HG02798 (cell line): ENCODE measurements at regions not wholly inside any gene's neighbourhood (a gene's known extent, or its start where the extent isn't known, plus 50 kb on each side); places are given as distances from the start of the nearest gene placed in this dataset.
"Not testable (repeated sequence)": the region's sequence is repeated elsewhere in the genome, so short reads cannot be mapped to it uniquely, and the experiment has no call there.

Experiments
- ATAC-seq: cut with Tn5 transposase; IDR thresholded peaks from one replicate; pipeline ENCODE4 v1.9.1; 2021; ENCODE audit warnings: mild to moderate bottlenecking; ENCODE audit not compliant: unreplicated experiment, poor library complexity

DNA sequence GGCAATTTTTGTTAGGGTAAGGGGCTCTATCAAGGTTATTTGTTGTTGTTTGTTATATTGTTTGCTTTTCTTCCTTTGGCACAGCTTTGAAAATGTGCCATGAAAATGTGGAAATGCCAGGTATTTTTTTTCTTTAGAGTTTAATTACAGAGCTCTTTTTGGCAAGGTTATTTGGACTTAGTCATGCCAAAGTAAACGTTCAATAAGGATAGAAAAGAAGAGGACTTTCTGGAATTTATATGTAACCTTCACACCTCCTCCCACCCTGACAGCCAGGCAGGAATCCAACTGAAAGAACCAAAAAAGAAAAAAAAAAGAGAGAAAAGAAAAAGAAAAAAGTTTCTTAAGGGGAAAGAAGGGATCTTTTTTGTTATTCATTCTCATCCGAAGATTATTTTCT lies 217.8 kb downstream of the KITLG start:
- no peak for ATAC-seq

DNA sequence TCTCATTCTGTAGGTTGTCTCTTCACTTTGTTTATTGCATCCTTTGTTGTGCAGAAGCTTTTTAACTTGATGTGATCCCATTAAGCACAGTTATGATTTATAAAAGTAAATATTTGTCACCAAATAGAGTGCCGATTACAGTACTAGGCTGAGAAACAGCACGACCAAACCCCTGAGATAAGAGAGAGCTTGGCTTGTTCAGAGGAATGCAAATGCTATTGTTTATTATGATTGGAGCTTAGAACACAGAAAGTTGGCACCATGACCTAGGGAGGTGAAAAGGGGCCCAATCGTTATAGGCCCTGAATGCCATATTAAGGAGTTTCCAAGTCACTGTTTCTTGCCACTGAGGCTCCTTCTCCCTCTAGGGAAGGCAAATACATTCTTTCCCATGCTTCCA lies 214.9 kb downstream of the KITLG start:
- no peak for ATAC-seq

DNA sequence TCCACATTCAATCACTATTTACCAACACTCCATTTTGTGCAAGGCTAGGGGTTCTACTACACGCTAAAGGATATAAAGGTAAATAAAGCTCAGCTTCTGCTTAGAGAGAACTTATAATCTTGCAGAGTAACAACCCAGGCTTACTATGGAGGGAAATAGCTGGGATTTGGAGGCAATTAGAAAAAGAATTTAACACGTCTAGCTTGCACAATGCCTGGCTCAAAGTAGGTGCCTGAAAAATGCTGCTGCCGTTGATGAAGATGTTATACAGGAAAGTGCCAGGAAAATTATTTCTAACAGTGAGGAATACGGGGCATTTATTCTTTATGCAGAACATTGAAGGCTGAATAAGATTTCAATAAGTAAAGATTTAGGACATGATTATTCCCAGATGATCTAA lies 214.2 kb downstream of the KITLG start:
- ATAC-seq, result no peak

GRCh38 chr12:88367231-88367630 lies 213.0 kb downstream of the KITLG start:
- no peak for ATAC-seq

DNA sequence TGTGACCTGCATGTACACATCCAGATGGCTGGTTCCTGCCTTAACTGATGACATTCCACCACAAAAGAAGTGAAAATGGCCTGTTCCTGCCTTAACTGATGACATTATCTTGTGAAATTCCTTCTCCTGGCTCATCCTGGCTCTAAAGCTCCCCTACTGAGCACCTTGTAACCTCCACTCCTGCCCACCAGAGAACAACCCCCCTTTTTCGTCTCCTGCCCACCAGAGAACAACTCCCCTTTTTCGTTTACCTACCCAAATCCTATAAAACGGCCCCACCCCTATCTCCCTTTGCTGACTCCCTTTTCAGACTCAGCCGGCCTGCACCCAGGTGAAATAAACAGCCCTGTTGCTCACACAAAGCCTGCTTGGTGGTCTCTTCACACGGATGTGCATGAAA lies 212.2 kb downstream of the KITLG start:
- ATAC-seq, result not testable (repeated sequence)

DNA sequence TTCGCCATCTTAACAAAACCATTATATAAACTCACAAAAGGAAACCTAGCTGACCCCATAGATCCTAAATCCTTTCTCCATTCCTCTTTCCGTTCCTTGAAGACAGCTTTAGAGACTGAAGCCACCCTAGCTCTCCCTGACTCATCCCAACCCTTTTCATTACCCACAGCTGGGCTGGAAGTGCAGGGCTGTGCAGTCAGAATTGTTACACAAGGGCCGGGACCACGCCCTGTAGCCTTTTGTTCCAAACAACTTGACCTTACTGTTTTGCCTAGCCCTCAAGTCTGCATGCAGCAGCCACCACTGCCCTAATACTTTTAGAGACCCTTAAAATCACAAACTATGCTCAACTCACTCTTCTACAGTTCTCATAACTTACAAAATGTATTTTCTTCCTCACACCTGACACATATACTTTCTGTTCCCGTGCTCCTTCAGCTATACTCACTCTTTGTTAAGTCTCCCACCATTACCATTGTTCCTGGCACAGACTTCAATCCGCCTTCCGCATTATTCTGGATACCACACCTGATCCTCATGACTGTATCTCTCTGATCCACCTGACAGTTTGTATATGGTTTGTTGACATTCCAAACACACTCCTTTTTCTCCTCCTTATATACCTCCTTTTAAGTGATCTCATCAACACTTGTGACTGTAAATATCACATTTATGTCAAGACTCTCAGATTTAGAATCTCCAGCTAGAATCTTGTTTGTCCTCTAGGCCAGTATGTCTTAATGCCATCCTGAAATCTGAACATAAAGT lies 208.7 kb downstream of the KITLG start:
- ATAC-seq, result no peak

- ATAC-seq, result no peak
Measured at GRCh38 chr12:88375306-88376305, 204.7 kb downstream of the KITLG start.

DNA sequence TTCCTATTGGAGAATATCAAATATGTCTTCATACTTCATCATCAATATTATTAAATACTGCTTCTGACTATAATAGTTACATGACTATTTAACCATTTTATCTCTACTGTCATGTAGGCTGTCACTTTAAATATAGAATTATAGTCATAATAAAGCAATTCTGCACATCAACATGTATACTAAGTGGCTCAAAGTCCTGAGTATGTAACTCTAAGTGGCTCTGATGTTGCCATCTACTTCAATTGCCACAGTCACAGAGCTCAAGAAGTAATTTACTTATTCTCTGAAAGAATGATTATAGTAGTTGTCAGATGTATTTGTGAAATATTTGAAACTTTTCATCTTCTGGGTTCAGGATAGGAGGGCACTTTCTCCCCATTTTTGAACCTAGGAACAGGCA lies 202.3 kb downstream of the KITLG start:
- ATAC-seq, result no peak

DNA sequence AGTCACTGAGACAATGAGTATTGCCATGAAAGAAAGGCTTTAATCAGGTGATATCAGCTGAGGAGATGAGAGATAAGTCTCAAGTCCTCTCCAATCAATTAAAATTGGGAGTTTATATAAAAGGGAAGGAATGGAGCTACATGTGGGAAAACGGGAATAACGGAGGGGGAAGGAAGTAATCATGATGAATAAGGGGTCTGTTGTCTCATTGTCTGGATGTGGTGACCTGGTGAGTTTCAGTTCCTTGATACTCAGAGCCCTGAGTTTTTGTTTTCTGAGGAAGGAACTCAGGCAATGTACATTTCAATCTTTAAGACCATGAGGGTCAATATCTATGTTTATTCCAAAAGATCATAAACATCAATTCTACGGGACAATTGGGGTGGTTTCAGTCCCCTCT lies 198.8 kb downstream of the KITLG start:
- no peak for ATAC-seq

DNA sequence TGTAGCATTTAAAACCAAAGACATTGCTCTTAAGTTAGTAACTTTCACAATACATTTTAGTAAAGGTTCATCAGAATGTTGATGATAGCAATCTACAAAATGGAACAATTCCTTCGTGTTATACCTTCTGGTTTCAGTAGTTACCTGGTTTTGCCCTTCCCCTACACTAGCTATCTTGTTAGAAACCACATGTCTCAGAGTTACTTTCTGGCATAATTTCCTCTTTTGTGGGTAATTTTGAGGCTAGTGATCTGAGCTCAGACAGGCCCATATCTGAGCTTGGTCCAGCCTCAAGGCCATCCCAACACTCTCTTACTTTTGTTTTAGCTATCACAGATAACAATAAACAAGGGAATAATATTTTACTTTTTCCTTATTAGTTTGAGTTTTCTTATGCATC lies 196.9 kb downstream of the KITLG start:
- peak; percentile 57 for ATAC-seq

DNA sequence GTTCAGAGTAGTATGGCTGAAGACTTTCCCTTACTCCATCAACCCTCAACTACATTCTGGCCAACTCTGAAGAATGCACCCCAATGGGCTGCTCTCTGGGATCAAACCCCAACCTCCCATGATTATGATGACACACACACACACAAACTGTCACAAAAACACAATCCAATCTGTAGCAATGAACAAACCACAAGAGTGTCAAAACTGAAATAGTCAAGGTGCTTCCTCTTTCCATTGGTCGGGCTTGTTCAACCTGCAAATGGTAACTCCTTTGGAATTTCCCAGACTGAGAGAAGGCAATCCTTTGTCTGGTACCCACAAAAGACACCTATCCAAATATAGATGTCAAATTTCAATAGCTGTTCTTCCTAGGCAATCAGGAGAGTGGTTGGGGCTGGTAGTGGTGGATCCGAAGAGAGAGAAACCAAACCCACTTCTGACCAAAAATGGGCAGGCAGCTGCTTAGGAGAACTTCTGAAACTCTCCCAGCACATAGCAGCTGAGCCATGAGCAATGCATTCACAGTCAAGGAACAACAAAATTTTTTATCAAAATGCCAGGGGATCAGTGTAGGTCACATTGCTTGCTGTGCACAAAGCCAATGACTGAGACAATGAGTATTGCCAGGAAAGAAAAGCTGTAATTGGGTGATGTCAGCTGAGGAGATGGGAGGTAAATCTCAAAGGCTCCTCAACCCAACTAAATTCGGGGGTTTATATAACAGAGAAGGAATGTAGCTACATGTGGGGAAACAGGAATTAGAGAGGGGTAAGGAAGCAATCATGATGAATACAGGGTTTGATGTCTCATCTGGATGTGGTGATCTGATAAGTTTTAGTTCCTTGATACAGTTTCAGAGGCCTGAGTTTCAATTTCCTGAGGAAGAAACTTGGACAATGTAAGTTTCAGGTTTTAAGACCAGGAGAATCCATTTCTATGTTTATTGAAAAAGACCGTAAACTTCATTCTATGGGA lies 191.4 kb downstream of the KITLG start:
- peak; percentile 52 for ATAC-seq

DNA sequence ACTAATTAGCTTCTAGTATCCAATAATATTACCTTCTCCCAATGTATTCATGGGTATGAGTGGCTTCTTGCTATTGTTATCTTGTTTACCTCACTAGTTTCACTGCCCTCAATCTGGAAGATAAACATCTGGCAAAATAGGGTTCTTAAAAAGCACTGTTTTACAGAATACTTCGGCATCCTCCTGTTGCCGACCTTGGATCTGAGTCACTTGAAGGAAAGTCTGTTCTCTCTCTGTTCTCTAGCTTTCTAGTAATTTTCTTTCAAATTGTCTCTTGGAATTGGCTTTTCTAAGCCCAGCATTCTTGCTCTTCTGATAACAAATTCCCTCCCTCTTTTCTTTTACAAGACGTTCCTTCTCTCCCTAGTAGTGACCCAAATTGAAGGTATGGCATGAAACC lies 189.5 kb downstream of the KITLG start:
- no peak for ATAC-seq

DNA sequence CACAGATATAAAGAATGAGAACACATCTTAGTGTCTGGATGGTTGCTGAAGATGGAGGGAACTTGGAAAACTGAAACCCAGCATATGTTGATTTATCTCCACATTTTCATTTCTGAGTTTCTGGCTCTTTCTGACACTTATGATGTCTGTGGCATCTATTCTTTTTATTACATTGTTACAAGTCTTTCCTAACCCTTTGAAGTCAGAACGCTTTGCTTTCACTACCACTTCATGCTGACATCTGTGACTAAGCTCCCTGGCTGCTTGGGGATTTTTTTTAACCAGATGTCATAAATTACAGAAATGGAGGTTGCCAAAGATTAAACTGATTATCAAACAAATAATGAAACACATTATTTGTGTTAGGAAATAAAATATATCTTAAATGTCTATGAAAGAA lies 188.7 kb downstream of the KITLG start:
- ATAC-seq, result peak; percentile 31

- peak; percentile 24 for ATAC-seq
Measured at GRCh38 chr12:88393017-88393767, 187.1 kb downstream of the KITLG start.

DNA sequence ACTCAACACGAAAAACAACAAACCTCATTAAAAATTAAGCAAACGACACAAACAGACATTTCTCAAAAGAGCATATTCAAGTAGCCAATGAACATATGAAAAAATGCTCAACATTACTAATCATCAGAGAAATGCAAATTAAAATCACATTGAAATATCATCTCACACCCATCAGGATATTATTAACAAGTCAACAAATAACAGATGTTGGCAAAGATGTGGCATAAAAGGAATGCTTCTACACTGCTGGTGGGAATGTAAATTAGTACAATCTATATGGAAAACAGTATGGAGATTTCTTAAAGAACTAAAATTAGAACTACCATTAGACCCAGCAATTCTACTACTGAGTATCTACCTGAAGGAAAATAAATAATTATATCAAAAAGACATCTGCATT lies 182.2 kb downstream of the KITLG start:
- ATAC-seq, result no peak

- no peak for ATAC-seq
Measured at GRCh38 chr12:88399811-88400210, 180.5 kb downstream of the KITLG start.

DNA sequence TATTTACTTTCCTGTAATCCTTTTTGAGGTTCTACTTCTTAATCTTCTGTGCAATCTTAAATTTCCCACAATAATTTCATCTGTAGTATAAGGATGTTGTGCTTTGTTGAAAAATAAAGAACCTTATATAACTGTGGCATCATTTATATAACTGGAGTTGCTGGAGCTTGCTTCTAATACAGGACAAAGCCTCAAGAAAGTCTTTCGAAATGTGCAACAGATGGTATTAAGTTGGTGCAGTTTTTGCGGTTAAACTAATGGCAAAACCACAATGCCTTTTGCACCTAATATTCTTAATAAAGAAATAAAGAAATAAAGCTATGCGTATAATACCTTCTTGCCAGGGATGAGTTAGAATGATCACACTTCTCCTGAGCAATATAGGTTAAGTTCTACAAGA lies 180.0 kb downstream of the KITLG start:
- no peak for ATAC-seq

DNA sequence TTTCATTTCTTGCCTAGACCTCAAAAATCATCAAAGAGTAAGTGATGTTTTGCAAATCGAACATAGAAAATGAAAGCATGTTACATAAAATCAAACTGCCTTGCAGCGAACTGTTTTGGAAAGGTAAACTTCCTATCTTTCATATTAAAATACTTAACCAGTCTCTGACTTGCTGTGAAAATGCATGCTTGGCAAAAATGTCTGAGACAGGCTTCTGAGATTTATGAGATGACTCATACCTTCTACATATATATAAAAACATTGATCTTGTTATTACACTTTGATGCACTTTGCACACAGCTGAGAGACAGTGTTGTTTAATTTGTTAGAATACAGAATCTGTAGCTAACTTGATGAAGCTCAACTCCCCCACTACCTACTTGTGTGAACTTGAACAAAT lies 179.1 kb downstream of the KITLG start:
- ATAC-seq, result no peak

DNA sequence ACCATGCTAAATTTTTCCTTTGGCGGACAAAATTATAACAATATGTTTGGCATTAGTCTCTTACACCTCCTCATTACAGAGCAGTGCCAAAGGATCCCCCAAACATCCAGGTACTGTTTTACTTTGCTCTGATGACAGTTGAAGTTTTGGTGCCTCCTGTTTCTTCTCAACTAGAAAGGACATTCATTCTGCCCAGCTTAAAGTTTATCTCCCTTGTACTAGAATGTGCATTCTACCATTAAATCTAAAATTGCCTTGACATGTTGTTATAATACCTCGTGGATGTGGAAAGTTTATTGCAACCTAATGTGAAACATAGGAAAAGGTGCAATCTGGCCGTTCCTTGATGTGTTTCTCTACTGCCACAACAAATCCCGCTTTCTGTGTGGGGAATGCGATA lies 173.4 kb downstream of the KITLG start:
- no peak for ATAC-seq

- ATAC-seq, result no peak
Measured at GRCh38 chr12:88408823-88409222, 171.4 kb downstream of the KITLG start.
